ENCODE measurements at regions not wholly inside any gene's neighbourhood (a gene's known extent, or its start where the extent isn't known, plus 50 kb on each side); places are given as distances from the start of the nearest gene placed in this dataset.

- no peak overlapping the region for H3K9ac ChIP-seq (ENCODE audit: low read length)
- no peak overlapping the region for H3K4me2 ChIP-seq (ENCODE audit: low read length)
- H2AK5ac ChIP-seq (ENCODE audit: low read length): no peak overlapping the region
- no peak overlapping the region for H3K4me3 ChIP-seq (ENCODE audit: low read length)
- no peaks in the 10 kb centered on the region for H3K79me2 ChIP-seq (ENCODE audit: control insufficient read depth, insufficient read depth, low read length)
- no peaks in the 10 kb centered on the region for H3K79me1 ChIP-seq (ENCODE audit: low read length)
- H4K8ac ChIP-seq (ENCODE audit: low read depth, low read length): no peak overlapping the region
- no peak for DNase-seq
- H3K56ac ChIP-seq (ENCODE audit: low read length): no peak overlapping the region
- H3K4ac ChIP-seq (ENCODE audit: low read depth, low read length): no peak overlapping the region
- H3K27ac ChIP-seq (ENCODE audit: low read depth, low read length): no peak overlapping the region
- no peak overlapping the region for H3K23ac ChIP-seq (ENCODE audit: low read length)
- no peaks in the 10 kb centered on the region for H3K4me1 ChIP-seq (ENCODE audit: control insufficient read depth, low read depth, low read length)
- H2BK120ac ChIP-seq (ENCODE audit: low read depth, low read length): no peak overlapping the region
- no peaks in the 10 kb centered on the region for H3K36me3 ChIP-seq (ENCODE audit: control insufficient read depth, insufficient read depth, low read length)
- no peak overlapping the region for H2BK5ac ChIP-seq (ENCODE audit: low read length)
- no peak overlapping the region for H3K18ac ChIP-seq (ENCODE audit: low read length)
- H2BK15ac ChIP-seq (replicated peaks; ENCODE audit: low read depth): no peak overlapping the region
- no peak overlapping the region for H4K5ac ChIP-seq (ENCODE audit: low read length)
- H3K27me3 ChIP-seq (ENCODE audit: insufficient read depth, low read length, poor library complexity): no peaks in the 10 kb centered on the region
- no CpG with 5 or more reads among the region's 2 CpGs for WGBS (ENCODE audit: extremely low coverage, insufficient coverage, low lambda C conversion rate)
These were observed 201.2 kb upstream of the NPY start for GRCh38 chr7:24082826-24083225.

DNA sequence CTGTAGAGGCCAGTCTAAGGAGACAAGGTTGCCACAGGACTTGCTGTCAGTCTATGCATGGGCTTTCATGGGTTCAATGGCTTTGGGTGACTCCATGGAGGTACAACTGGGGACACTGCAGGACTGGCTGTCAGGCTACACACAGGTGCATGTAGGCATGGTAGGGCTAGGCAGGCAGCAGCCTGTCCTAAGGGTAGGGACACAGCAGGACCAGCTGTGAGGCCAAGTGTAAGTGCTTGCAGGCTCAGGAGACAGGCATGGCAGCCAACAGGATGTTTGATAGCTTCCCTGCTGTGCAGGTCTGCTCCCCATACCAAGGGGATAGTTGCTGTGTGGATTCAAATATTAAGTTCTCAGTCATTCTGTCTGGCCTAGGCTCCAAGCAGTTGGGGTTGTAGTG lies 181.0 kb upstream of the NPY start:
- Histone ChIP-seq H3K18ac (ENCODE audit: low read length) (no peak overlapping the region), H2BK15ac (replicated peaks; ENCODE audit: low read depth) (no peak overlapping the region), H4K5ac (ENCODE audit: low read length) (no peak overlapping the region), H3K9ac (ENCODE audit: low read length) (no peak overlapping the region), H3K79me2 (ENCODE audit: control insufficient read depth, insufficient read depth, low read length) (no peaks in the 10 kb centered on the region), H2AK5ac (ENCODE audit: low read length) (no peak overlapping the region), H3K23ac (ENCODE audit: low read length) (no peak overlapping the region), H3K4me1 (ENCODE audit: control insufficient read depth, low read depth, low read length) (no peaks in the 10 kb centered on the region), H3K27me3 (ENCODE audit: insufficient read depth, low read length, poor library complexity) (no peaks in the 10 kb centered on the region), H3K4ac (ENCODE audit: low read depth, low read length) (no peak overlapping the region), H3K27ac (ENCODE audit: low read depth, low read length) (no peak overlapping the region), H3K36me3 (ENCODE audit: control insufficient read depth, insufficient read depth, low read length) (no peaks in the 10 kb centered on the region), H3K4me2 (ENCODE audit: low read length) (no peak overlapping the region), H3K79me1 (ENCODE audit: low read length) (no peaks in the 10 kb centered on the region), H2BK120ac (ENCODE audit: low read depth, low read length) (no peak overlapping the region), H3K4me3 (ENCODE audit: low read length) (no peak overlapping the region), H2BK5ac (ENCODE audit: low read length) (no peak overlapping the region), H3K56ac (ENCODE audit: low read length) (no peak overlapping the region), H4K8ac (ENCODE audit: low read depth, low read length) (no peak overlapping the region)
- peak; percentile 62 for DNase-seq

DNA sequence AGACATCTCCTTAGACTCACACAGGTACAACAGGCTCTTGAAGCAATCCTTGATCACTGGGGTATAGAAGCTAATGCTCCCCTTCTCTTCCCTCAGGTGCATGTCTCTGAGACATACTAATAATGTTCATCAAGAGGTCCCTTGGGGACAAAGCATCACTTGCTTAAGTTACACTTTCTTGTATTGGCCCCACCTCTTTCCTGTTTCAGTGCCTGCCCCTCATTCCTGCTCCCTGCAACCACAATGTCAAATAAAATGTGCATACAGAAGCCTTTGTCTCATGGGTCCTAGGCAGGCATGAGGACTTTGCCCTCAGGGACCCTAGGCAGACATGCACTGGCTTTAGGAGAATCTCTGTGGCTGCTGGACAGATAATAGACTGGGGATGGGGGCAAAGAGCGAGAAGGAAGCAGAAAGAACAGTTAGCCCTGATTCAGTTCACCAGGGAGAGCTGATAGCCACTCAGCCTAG lies 175.0 kb upstream of the NPY start:
- Histone ChIP-seq H3K4ac (ENCODE audit: low read depth, low read length) (no peak overlapping the region), H2AK5ac (ENCODE audit: low read length) (no peak overlapping the region), H2BK15ac (replicated peaks; ENCODE audit: low read depth) (no peak overlapping the region), H2BK120ac (ENCODE audit: low read depth, low read length) (no peak overlapping the region), H4K8ac (ENCODE audit: low read depth, low read length) (no peak overlapping the region), H3K4me3 (ENCODE audit: low read length) (no peak overlapping the region), H3K27ac (ENCODE audit: low read depth, low read length) (no peak overlapping the region), H2BK5ac (ENCODE audit: low read length) (no peak overlapping the region), H3K9ac (ENCODE audit: low read length) (no peak overlapping the region), H3K4me2 (ENCODE audit: low read length) (no peak overlapping the region), H3K27me3 (ENCODE audit: insufficient read depth, low read length, poor library complexity) (no peaks in the 10 kb centered on the region), H3K79me1 (ENCODE audit: low read length) (no peaks in the 10 kb centered on the region), H3K4me1 (ENCODE audit: control insufficient read depth, low read depth, low read length) (no peaks in the 10 kb centered on the region), H4K5ac (ENCODE audit: low read length) (no peak overlapping the region), H3K23ac (ENCODE audit: low read length) (no peak overlapping the region), H3K56ac (ENCODE audit: low read length) (no peak overlapping the region), H3K36me3 (ENCODE audit: control insufficient read depth, insufficient read depth, low read length) (no peaks in the 10 kb centered on the region), H3K18ac (ENCODE audit: low read length) (no peak overlapping the region), H3K79me2 (ENCODE audit: control insufficient read depth, insufficient read depth, low read length) (no peaks in the 10 kb centered on the region)
- WGBS (ENCODE audit: extremely low coverage, insufficient coverage, low lambda C conversion rate): no CpG with 5 or more reads among the region's 1 CpG
- DNase-seq: peak; percentile 65

DNA sequence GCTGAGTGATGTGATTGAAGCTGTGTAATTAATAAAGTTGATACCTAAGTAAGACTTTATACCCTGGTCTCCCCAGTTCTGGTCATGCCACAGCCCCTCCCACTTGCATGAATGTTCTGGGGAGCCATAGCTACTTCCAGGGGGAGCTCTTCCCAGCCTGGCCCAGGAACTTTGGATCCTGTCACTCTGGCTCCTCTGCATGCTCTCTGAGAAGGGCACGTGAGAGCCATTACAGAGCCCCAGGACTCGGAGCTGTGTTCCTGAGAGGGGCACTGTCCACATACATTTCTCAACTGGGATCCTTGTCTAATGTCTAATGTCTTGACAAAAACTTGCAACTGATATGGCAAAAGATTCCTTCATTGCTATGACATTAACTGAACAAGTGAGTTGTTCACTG lies 173.9 kb upstream of the NPY start:
- Histone ChIP-seq H2AK5ac (ENCODE audit: low read length) (no peak overlapping the region), H3K9ac (ENCODE audit: low read length) (no peak overlapping the region), H3K4me3 (ENCODE audit: low read length) (no peak overlapping the region), H3K79me1 (ENCODE audit: low read length) (no peaks in the 10 kb centered on the region), H4K5ac (ENCODE audit: low read length) (no peak overlapping the region), H2BK120ac (ENCODE audit: low read depth, low read length) (no peak overlapping the region), H4K8ac (ENCODE audit: low read depth, low read length) (no peak overlapping the region), H3K23ac (ENCODE audit: low read length) (no peak overlapping the region), H3K4me2 (ENCODE audit: low read length) (no peak overlapping the region), H2BK5ac (ENCODE audit: low read length) (no peak overlapping the region), H3K4ac (ENCODE audit: low read depth, low read length) (no peak overlapping the region), H3K27me3 (ENCODE audit: insufficient read depth, low read length, poor library complexity) (no peaks in the 10 kb centered on the region), H3K27ac (ENCODE audit: low read depth, low read length) (no peak overlapping the region), H3K56ac (ENCODE audit: low read length) (no peak overlapping the region), H2BK15ac (replicated peaks; ENCODE audit: low read depth) (no peak overlapping the region), H3K4me1 (ENCODE audit: control insufficient read depth, low read depth, low read length) (no peaks in the 10 kb centered on the region), H3K18ac (ENCODE audit: low read length) (no peak overlapping the region), H3K79me2 (ENCODE audit: control insufficient read depth, insufficient read depth, low read length) (no peaks in the 10 kb centered on the region), H3K36me3 (ENCODE audit: control insufficient read depth, insufficient read depth, low read length) (no peaks in the 10 kb centered on the region)
- no peak for DNase-seq
- no CpG with 5 or more reads among the region's 2 CpGs for WGBS (ENCODE audit: extremely low coverage, insufficient coverage, low lambda C conversion rate)

- Histone ChIP-seq H3K4me1 (ENCODE audit: control insufficient read depth, low read depth, low read length) (no peaks in the 10 kb centered on the region), H3K23ac (ENCODE audit: low read length) (no peak overlapping the region), H3K9ac (ENCODE audit: low read length) (no peak overlapping the region), H3K56ac (ENCODE audit: low read length) (no peak overlapping the region), H3K4ac (ENCODE audit: low read depth, low read length) (no peak overlapping the region), H3K79me2 (ENCODE audit: control insufficient read depth, insufficient read depth, low read length) (no peaks in the 10 kb centered on the region), H3K4me3 (ENCODE audit: low read length) (no peak overlapping the region), H3K4me2 (ENCODE audit: low read length) (no peak overlapping the region), H2AK5ac (ENCODE audit: low read length) (no peak overlapping the region), H2BK15ac (replicated peaks; ENCODE audit: low read depth) (no peak overlapping the region), H2BK5ac (ENCODE audit: low read length) (no peak overlapping the region), H4K5ac (ENCODE audit: low read length) (no peak overlapping the region), H3K18ac (ENCODE audit: low read length) (no peak overlapping the region), H3K79me1 (ENCODE audit: low read length) (no peaks in the 10 kb centered on the region), H3K27ac (ENCODE audit: low read depth, low read length) (no peak overlapping the region), H3K36me3 (ENCODE audit: control insufficient read depth, insufficient read depth, low read length) (no peaks in the 10 kb centered on the region), H4K8ac (ENCODE audit: low read depth, low read length) (no peak overlapping the region), H2BK120ac (ENCODE audit: low read depth, low read length) (no peak overlapping the region), H3K27me3 (ENCODE audit: insufficient read depth, low read length, poor library complexity) (no peaks in the 10 kb centered on the region)
- DNase-seq: no peak
- no CpG with 5 or more reads among the region's 7 CpGs for WGBS (ENCODE audit: extremely low coverage, insufficient coverage, low lambda C conversion rate)
These were observed 170.5 kb upstream of the NPY start for GRCh38 chr7:24113506-24113905.

DNA sequence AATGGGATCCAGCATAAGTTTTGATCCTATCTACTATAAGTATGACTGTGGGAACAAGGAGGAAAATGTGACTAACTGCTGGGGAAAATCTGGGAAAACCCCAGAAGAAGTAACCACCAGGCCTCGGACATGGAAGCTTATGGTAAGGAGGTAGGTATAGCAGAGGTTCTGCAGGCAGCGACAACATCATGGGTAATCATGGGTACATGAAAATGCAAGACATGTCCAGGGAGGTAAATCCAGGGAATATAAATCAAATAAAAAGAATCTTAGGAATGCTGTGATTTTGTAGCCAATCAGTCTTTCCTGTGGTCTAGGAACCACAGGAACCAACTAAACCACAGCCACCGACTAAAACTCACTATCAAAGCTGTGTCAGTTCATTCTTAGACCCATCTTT lies 168.3 kb upstream of the NPY start:
- Histone ChIP-seq H3K79me2 (ENCODE audit: control insufficient read depth, insufficient read depth, low read length) (no peaks in the 10 kb centered on the region), H4K5ac (ENCODE audit: low read length) (no peak overlapping the region), H2BK120ac (ENCODE audit: low read depth, low read length) (no peak overlapping the region), H3K36me3 (ENCODE audit: control insufficient read depth, insufficient read depth, low read length) (no peaks in the 10 kb centered on the region), H3K27me3 (ENCODE audit: insufficient read depth, low read length, poor library complexity) (no peaks in the 10 kb centered on the region), H3K27ac (ENCODE audit: low read depth, low read length) (no peak overlapping the region), H3K4me2 (ENCODE audit: low read length) (no peak overlapping the region), H3K79me1 (ENCODE audit: low read length) (no peaks in the 10 kb centered on the region), H2BK15ac (replicated peaks; ENCODE audit: low read depth) (no peak overlapping the region), H4K8ac (ENCODE audit: low read depth, low read length) (no peak overlapping the region), H2AK5ac (ENCODE audit: low read length) (no peak overlapping the region), H3K9ac (ENCODE audit: low read length) (no peak overlapping the region), H3K4ac (ENCODE audit: low read depth, low read length) (no peak overlapping the region), H3K23ac (ENCODE audit: low read length) (no peak overlapping the region), H3K4me1 (ENCODE audit: control insufficient read depth, low read depth, low read length) (no peaks in the 10 kb centered on the region), H3K56ac (ENCODE audit: low read length) (no peak overlapping the region), H3K18ac (ENCODE audit: low read length) (no peak overlapping the region), H3K4me3 (ENCODE audit: low read length) (no peak overlapping the region), H2BK5ac (ENCODE audit: low read length) (no peak overlapping the region)
- WGBS (ENCODE audit: extremely low coverage, insufficient coverage, low lambda C conversion rate): no CpG with 5 or more reads among the region's 3 CpGs
- no peak for DNase-seq
